NB4 (cell line): ENCODE measurements at regions not wholly inside any gene's neighbourhood (a gene's known extent, or its start where the extent isn't known, plus 50 kb on each side); places are given as distances from the start of the nearest gene placed in this dataset.

Experiments used
- DNase-seq: peaks from one replicate; pipeline ENCODE4 v3.0.0; 2010; ENCODE audit warnings: low read depth
- H3K4me3 ChIP-seq: one replicate; pipeline ENCODE4 v1.5.1; 2011; ENCODE audit warnings: mild to moderate bottlenecking, low read depth, low read length, moderate library complexity
- CTCF ChIP-seq: IDR thresholded peaks from one replicate; pipeline ENCODE4 v1.5.1; 2012; ENCODE audit warnings: low read depth, low read length
- MAX ChIP-seq: IDR thresholded peaks from 2 replicates; pipeline ENCODE4 v1.6.1; 2011; ENCODE audit warnings: low read depth, low read length
- MYC ChIP-seq: IDR thresholded peaks from 2 replicates; pipeline ENCODE4 v1.6.1; 2011; ENCODE audit warnings: low read depth, low read length
- POLR2A ChIP-seq: IDR thresholded peaks from 2 replicates; pipeline ENCODE4 v1.6.1; 2011; ENCODE audit warnings: mild to moderate bottlenecking; ENCODE audit not compliant: insufficient read length; ENCODE audit errors: extremely low read depth

GRCh38 chr6:168133687-168134559 is 54.9 kb upstream of the FRMD1 start:
- no peak for TF ChIP-seq MYC
- TF ChIP-seq MAX: no peak
- TF ChIP-seq CTCF: no peak
- DNase-seq: no peak
- no peak overlapping the region for H3K4me3 ChIP-seq

DNA sequence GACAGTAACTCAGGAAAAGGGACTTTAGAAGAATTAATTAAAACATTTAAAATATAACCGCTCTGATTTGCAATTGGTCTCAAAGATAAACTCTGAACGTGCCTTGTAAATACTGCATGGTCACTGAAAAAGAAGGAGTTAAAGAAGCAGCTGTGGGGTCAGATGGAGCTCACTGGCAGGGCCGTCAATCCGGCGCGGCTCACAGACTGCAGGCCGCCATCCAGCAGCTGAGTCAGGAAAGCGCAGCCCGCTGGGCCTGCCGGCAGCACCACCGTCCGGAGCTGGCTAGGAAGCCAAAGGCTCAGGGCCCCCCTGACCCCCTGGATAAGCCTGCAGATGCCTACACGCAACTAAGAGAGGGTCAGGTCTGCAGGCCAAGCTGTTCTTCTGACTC is 54.2 kb upstream of the FRMD1 start:
- TF ChIP-seq CTCF (no peak), MAX (no peak), POLR2A (no peak), MYC (no peak)
- DNase-seq: no peak
- H3K4me3 ChIP-seq: no peak overlapping the region

GRCh38 chr6:168132531-168133167 is 53.6 kb upstream of the FRMD1 start:
- peak; percentile 12 for DNase-seq
- H3K4me3 ChIP-seq: no peak overlapping the region
- peak; percentile 17 for TF ChIP-seq CTCF
- TF ChIP-seq POLR2A: no peak

- H3K4me3 ChIP-seq: no peak overlapping the region
- no peak for TF ChIP-seq CTCF
- TF ChIP-seq MAX: no peak
- TF ChIP-seq POLR2A: no peak
- no peak for TF ChIP-seq MYC
- no peak for DNase-seq
Measured at GRCh38 chr6:168131464-168132415, 52.7 kb upstream of the FRMD1 start.

GRCh38 chr6:168130697-168131371 is 51.8 kb upstream of the FRMD1 start:
- TF ChIP-seq CTCF: no peak
- no peak for TF ChIP-seq POLR2A
- TF ChIP-seq MYC: no peak
- no peak for TF ChIP-seq MAX
- no peak for DNase-seq
- no peak overlapping the region for H3K4me3 ChIP-seq
